Tongue (tissue), 1 donor: ENCODE measurements at regions not wholly inside any gene's neighbourhood (a gene's known extent, or its start where the extent isn't known, plus 50 kb on each side); places are given as distances from the start of the nearest gene placed in this dataset.

ENCODE experiments used
- DNase-seq: peaks from one replicate; pipeline ENCODE4 v3.0.0-alpha.2; 2015

DNA sequence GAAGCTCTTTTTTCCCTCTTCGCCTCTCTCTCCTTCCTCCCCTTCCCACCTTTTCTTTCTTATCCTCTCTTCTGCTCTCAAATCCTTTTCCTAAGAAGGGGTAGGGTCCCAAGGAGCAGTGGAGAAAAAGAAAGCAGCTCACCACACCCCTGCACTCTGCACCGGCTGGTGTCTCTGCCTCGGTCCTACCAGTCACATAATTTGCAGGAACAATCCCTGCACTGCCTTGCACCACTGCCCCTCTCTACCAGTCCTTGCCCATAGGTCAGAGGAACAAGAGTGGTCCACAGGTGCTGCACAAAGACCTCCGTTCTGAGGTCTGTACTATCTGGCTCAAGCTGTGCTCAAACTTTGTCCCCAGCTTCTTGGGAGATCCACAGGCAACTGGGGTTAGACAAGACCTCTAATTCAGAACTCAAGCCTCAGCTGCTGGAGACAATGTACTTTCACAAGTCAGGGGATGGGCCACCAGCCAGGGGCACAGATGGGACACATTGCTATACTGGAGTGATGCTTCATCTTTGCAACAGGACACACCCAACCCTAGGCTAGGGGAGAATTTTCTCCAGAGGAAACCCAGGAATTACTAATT lies 125.4 kb upstream of the ZNF507 start:
- peak; percentile 51 for DNase-seq

DNA sequence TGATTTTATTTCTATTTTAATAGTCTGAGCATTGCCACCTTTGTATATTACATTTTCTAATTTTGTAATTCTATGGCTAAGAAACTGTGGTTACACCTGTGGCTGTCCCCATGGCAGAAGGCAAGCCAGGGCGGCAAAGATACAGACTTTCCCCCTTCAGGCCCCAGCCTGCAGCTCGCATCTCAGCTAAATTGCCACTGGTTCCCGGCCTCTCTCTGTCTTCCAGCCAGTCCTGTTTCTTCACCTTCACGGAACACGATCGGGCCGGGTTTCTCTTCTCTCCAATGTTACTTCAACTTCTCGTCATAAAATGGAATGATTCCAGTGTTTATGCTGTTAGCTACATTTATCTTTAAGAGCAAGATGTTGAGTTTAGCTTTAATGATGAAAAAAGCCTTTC lies 124.5 kb upstream of the ZNF507 start:
- no peak for DNase-seq

DNA sequence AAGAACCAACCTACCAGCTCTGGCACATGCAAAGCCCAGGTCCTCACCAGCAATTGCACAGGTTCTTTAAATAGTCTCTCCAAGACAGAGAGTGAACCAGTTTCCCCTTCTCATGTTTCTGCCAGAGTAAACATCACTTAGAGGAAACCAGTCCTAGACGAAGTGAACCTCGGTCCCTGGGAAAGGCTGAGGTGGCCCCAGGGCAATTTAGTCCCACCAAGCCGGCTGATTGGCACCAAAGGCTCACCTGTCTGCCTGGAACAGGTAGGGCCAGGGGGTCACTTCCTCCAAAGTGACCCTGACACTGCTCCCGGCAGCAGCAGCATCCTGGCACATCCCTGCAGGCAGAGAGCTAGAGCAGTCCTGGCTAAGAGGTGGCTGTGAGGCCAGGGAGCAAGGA lies 122.9 kb upstream of the ZNF507 start:
- peak; percentile 3 for DNase-seq

DNA sequence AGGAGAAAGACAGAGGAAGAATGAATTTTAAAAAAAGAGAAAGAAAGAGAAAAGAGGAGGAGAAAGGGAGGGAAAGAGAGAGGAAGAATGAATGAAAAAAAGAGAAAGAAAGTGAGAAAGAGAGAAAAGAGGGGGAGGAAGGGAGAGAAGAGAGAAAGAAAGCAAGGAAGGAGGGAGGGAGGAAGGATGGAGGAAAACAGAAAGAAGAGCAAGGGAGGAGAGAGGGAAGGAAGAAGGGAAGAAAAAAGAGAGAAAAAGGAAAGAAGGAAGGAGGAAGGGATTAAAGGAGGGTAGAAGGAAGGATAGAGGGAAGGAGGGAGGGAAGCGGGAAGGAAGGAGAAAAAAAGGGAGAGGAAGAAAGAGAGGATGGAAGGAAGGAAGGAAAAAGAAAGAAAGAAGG lies 122.3 kb upstream of the ZNF507 start:
- no peak for DNase-seq

DNA sequence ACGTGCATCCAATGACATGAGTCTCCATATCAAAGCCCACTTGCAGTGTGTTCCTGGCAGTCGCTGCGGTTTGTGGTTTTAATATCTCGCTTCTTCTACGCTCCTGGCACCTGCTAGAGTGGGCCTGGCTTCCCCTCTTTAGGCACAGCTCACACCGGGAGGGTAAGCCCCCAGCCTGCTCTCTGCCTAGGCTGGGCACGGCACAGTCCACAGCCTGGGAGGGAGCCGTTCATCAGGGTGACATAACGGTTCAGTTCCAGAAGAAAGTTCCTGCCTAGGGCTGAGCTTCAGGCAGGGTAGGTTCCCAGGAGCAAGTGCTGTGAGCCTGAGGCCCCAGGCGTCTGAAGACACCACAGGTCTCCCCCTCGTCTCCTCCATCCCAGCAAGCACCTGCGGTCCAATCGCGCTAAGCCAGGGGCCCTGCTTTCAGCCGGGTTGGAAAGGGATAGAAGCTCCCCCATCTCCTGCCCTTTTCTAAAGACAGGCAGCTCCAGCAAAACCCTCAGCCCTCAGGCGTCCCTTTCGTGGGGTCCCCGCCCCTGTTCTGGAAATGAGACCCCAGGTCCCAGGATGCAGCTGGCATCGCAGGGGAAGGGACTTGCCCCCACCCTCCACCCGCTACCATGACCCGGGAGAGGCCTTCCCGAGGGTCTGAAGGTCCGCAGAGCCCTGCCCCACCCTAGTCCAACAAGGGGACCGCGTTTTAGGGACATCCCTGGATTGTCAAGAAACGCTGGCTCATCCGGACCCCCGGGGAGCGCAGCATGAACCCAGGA lies 121.6 kb upstream of the ZNF507 start:
- peak; percentile 16 for DNase-seq

DNA sequence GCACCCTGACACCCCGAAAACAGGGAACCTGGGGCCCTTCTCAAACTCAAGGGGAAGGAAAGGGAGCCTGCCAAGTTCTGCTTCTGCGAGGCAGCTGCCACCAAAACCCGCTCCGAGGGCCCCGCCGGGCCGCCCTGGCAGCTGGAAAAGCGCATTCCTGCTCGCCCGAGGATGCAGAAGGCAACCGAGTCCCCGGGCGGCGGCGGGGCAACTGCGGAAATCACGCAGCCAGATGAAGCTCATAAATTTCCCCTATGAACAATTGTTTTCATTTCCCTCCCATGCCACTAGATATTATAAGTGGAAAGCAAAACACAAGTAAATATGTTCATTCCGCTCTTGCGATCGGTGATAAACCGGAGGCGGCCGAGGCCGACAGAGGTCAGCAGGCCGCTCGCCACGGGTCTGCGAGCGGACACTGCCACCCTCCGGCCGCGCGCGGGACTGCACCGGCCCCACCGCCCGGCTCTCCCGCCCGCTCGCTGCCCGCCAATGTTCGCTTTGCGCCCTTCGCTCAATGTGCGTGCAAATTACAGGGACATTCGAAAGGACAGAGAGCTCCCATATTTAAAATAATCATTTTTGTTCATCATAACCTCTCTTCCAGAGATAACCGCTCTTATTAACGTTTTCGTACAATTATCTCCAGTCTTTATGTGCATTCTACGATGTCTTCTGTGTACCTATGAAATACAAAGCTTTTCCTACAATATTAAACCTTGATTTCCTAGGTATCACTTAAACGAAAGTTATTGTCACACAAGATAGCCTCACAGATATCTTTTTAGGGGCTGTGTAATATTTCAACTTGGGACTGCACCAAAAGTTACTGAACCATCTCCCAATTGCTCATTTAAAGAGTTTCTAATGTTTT lies 120.8 kb upstream of the ZNF507 start:
- DNase-seq: peak; percentile 76

DNA sequence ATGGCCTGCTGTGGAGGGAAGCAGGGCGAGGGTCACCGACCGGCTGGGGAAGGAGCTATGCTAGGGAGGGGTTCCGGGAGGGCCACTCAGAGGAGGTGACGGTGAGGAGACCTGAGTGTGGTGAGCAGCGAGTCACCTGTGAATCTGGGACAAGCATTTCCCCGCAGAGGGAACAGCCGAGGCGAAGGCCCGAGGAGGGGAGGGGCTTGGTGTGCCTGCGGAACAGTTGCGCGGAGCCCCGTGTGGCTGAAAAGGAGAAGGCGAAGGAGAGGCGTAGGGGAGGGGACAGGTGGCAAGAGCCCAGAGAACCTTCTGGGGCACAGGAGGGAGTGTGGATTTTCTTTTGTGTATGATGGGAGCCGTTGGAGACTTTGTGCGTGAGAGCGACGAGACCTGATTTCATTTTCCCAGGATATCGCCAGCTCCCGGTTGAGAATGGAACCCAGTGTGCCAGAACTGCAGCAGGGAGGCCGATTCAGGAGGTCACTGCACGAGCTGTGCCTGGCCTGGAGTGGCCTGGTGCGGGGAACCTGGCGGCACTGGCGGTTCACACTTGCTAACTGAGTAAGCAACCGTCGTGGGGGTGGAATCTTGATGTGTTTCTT lies 117.7 kb upstream of the ZNF507 start:
- DNase-seq: no peak

DNA sequence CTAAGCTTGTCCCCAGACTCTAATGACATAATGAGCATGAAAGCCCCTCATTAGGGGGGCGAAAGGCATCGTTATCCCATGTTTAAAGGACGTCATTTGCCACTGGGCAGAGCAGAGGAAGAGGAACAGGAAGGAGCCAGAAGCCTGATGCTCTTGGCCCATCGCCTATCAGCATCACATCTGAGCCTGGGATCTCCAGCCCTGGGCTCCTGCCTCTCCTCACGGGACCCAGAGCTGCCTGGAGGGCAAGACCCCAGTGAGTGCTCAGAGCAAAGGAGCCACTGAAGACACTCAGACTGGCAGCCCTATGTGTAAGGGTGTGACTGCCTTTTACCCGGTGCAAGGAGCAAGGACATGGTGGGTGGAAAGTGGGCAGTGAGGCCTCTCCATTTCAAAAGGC lies 115.0 kb upstream of the ZNF507 start:
- DNase-seq: no peak

DNA sequence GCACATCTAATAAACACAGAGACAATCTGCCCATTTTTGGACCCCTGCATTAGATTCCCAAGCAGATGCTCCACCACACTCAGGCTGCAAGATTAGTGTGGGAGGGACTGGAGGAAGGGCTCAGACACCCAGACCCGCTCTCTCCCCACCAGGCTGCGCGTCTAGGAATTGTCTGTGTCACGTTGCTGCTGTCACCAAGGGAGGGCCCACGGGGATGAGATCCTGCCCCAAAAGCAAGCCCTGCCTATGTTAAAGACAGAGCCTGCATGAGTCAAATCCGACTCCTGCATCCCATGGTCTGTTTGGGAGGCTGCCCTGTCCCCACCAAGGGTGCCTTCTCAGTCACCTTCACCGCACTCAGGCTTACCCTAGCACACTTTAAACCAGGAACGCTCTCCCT lies 114.4 kb upstream of the ZNF507 start:
- DNase-seq: no peak

DNA sequence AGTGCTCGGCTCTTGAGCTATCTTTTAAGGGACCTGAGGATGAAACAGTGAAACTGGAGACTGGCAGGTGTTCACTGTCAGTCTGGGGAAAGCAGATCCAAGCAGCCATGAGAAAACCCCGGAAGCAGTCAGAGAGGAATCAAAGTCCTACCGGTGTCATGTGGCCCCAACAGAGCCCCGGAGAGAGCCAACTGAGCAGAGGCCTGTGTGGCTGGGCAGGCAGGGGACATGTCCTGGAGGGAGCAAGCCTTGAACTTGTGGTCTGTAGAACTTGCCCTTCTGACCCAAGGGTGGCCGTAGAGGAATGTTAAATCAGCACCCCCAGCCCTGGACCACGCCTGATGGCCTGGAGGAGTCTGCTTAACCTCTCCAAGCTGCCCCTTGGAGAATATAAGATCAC lies 113.7 kb upstream of the ZNF507 start:
- no peak for DNase-seq

DNA sequence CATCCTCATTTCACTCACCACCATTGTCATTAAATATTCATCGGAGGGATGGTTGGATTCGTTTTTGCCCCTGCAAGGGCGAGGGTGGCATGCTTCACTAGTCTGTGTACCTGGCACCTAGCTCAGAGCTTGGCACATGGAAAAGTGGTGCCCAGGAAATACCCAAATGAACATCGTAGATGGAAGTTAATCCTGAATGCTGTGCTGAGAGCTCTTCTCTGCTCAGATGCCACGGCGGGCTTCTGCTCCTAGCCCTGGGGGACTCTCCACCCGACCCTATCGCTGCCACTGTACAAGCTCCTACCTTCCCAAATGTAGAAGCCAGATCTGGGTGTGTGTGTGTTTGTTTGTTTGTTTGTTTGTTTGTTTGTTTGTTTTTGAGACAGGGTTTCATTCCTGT lies 113.0 kb upstream of the ZNF507 start:
- no peak for DNase-seq

DNA sequence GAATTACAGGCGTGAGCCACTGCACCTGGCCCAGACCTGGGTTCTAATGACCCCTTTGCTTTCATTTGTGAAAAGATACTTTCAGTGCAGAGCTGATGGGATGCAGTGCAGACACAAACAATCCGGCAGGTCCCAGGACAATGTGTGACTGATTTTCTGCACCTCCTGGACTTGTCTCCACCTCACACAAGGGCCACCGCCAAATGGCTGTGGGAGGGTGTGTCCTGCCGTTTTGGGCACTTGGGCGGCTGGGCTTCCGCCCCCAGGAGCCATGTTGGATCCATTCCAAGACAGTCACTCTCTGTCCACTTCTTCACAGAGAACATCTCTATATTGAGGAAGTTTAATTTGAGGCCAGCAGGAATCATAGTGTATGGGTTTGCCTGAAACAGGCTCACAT lies 112.3 kb upstream of the ZNF507 start:
- no peak for DNase-seq

DNA sequence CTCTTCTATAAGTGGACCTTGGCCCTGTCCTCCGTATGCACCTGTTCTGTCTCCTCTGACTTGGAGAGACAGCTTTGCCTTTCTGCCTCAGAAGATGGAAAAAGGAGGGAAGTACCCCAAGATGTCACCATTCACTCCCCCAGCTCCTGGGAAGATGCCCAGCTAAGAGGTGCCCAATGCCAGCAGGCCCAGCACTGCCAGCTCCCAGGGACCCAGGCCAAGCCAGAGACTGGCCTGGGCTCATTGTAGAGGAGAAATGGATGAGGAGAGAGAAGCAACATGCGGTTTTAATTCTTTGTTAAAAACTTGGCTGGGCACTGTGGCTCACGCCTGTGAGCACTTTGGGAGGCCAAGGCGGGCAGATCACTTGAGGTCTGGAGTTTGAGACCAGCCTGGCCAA lies 111.5 kb upstream of the ZNF507 start:
- peak; percentile 6 for DNase-seq

DNA sequence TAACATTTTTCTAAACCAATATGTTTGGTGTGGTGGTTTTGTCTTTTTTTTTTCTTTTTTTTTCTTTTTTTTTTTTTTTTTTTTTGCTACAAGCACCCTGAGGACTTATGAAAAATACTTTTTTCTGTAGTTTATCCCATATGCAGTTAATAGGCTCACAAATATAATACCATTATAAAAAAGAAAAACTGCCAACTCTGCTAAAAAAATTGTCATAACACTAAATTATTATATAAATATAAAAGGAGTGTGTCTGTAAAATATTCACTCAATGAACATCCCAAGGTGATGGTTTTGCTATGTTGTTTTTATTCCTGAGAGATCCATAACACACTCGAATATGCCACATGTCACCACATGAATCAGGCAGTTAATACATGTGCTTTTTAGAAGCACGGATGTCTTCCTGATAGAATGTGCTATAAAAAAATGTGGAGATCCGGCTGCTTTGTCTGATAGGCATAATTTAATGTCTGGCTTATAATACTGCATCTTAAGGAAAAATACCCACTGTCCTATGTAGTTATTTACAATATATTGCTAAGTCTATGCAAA lies 110.7 kb upstream of the ZNF507 start:
- no peak for DNase-seq

DNA sequence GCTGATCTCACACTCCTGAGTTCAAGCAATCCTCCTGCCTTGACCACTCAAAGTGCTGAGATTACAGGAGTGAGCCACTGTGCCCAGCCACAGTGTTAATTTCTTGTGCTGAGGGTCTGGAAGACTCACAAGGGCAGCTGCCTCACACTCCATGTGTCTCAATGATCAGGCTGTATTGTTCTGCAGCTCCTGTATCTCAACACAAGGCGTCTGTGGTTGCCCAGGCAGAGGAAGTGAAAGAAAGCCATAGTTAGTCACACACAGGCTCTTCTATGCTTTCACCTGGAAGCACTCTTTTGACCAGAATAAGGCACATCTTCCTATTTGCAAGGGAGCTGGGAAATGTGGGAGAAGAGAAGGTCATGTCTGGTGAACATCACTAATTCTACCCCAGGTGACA lies 107.3 kb upstream of the ZNF507 start:
- DNase-seq: no peak

DNA sequence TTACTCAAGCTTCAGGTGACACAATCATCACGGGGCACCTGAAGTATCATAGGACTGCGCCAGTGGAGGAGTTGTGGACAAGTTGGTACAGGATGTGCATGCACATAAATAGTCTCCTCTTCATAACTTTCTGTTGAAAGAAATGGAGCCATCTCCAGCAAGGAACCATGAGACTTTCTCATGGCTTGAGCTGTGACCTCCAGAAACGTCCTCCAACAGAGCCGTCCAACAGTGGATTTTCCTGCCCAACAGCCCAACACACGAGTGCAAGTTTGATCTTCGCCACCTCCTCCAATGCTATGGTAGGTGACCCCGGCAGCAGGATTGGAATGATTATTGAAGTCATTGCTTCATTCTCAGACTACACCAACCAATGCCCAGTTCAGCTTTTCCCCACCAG lies 105.1 kb upstream of the ZNF507 start:
- DNase-seq: no peak

DNA sequence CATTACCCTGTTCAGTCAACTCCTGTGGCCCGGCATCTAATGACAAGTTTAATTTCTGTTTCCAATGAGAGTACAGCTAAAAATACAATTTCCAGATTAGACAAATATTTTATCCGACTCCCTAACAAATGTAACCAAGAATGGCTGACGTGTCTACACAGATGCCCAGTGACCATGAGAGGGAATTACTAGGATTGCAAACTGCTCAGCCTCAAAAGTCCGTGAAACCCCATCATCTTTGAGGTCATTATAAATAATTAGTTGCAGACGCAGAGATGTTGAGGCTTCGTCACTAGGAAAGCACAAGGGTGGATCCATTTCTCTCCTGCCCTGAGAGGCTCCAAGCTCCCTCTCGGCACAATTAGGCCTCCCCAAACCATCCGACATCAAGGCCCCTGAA lies 104.1 kb upstream of the ZNF507 start:
- DNase-seq: no peak

DNA sequence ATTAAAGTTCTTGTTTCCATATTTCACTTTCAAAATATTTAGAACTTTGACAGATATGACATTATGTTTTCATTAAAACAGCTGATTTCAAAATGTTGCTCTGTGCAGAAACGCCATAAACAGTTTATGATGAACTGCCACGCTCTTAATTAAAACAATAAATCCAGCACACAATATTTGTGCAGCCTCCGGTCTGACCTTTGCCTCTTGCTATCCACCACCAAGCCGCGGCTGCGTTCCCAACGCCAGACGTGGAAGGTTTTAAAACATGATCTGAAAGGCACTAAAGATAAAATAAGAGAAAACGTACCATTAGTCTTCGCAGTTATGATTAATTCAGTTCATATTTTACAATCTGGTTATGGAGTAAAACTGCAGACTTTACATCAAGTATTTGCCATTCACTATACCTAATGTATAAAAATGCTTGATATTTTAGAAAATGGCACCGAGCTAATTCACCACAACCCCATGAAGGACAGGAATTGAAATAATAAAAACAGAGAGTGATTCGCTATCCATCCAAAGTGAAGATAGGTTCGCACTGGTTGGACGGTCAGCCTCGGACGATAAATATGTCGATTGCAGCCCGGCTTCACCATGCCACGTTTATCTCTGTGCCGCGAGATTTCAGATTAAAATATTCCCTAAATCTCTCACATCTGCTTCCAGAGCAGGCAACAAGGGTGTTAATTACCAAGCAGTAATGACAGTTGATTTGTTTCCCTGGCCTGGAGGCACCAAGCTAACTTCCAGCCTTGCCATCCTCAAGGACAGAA lies 103.3 kb upstream of the ZNF507 start:
- no peak for DNase-seq

DNA sequence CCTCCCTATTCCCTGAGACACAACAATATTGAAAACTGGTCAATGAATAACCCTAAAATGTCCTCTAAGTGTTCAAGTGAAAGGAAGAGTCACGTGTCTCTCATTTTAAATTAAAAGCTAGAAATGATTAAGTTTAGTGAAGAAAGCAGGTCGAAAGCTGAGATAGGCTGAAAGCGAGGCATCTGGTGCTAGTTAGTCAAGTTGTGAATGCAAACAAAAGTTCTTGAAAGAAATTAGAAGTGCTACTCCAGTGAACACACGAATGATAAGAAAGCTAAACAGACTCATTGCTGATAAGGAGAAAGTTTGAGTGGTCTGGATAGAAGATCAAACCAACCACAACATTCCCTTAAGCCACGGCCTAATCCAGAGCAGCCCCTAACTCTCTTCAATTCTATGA lies 99.4 kb upstream of the ZNF507 start:
- no peak for DNase-seq

DNA sequence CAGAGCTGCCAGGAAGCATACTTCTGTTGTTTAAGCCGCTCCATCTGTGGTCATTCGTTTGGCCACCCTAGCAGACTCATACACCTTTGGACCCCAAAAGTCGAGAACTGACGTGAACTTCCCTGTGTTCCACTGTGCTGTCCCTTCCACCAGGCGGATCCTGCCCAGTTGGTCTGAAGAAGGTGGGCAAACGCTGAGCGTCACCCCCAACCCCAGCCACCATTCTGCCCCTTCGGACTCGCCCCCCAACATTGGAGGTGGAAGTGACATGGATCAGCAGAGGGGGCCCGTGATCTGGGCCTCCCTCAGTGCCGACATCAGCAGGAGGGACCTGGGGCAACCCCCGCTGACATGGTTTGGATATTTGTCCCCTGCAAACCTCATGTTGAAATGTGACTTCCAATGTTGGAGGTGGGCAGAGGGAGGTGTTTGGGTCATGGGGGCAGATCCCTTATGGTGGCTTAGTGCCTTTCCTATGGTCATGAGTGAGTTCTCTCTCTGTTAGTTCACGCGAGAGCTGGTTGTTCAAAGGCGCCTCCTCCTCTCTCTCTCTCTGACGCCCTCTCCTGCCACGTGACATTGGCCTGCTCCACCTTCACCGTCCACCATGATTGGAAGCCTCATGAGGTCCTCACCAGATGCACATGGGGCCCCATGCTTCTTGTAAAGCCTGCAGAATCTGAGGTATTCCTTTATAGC lies 93.6 kb upstream of the ZNF507 start:
- no peak for DNase-seq

DNA sequence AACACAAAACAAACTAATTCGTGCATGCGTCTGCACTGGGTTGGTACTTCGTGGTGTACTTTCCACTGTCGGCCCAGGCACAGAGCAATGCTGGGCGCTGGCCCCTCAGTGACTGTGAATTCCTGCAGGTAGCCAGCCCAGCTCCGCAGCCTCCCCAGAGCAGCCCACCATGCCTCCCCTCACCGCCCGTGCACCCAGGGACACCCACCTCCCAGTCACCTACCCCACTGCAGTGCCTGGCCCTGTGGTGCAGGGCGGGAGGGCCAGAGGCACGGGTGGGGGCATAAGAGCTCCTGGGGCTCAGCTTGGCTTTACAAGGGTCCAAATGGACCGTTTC lies 93.1 kb upstream of the ZNF507 start:
- DNase-seq: no peak
